Lower leg skin (tissue), 3 donors: ENCODE measurements at regions not wholly inside any gene's neighbourhood (a gene's known extent, or its start where the extent isn't known, plus 50 kb on each side); places are given as distances from the start of the nearest gene placed in this dataset.

Experiments used
- POLR2A ChIP-seq, 2 donors: fragments of 450-650 bp; IDR thresholded peaks; one replicate each; pipeline ENCODE4 v1.6.1; 2016 to 2017; ENCODE audit warnings: antibody characterized with exemption in 2 of 2, mild to moderate bottlenecking in 1 of 2, moderate library complexity in 1 of 2
- TF ChIP-seq, protein P1 (sequence below), 3 donors: fragments of 450-650 bp; IDR thresholded peaks; one replicate each; pipeline ENCODE4 v1.5.1; 2016; ENCODE audit warnings: antibody characterized with exemption in 3 of 3, mild to moderate bottlenecking in 3 of 3, moderate library complexity in 2 of 3

DNA sequence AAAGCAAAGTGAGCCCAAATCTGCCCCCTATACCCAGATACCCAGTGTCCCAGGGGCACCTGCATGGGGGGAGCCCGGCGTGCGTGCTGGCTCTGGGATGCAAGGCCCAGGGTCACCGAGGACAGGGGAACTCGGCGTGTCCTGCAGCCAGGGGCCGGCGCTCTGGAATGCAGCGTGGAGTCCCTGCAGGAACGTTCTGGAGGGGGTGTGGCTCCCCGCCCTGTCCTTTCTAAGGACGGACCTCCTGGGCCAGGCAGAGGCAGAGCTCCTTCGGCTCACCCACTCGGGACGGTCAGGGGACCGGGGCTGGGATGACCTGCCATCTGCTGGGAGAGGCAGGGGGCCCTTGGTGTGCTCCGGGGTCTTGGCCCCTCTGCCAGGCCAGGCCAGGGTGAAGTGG, 1196.8 kb downstream of the BRD1 start:
- TF ChIP-seq, protein P1, sequence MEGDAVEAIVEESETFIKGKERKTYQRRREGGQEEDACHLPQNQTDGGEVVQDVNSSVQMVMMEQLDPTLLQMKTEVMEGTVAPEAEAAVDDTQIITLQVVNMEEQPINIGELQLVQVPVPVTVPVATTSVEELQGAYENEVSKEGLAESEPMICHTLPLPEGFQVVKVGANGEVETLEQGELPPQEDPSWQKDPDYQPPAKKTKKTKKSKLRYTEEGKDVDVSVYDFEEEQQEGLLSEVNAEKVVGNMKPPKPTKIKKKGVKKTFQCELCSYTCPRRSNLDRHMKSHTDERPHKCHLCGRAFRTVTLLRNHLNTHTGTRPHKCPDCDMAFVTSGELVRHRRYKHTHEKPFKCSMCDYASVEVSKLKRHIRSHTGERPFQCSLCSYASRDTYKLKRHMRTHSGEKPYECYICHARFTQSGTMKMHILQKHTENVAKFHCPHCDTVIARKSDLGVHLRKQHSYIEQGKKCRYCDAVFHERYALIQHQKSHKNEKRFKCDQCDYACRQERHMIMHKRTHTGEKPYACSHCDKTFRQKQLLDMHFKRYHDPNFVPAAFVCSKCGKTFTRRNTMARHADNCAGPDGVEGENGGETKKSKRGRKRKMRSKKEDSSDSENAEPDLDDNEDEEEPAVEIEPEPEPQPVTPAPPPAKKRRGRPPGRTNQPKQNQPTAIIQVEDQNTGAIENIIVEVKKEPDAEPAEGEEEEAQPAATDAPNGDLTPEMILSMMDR (IDR thresholded peaks at IDR 0.05), result no peak
- no peak for TF ChIP-seq POLR2A (IDR thresholded peaks at IDR 0.05)
